HepG2 (cell line): ENCODE measurements at regions not wholly inside any gene's neighbourhood (a gene's known extent, or its start where the extent isn't known, plus 50 kb on each side); places are given as distances from the start of the nearest gene placed in this dataset.

Experiments used
- ATAC-seq: fragments of 200-7000 bp; cut with Tn5 transposase; 3 replicates; pipeline ENCODE4 v1.9.1; 2020; ENCODE audit warnings: mild to moderate bottlenecking, moderate library complexity
- BruUV-seq: library from RNA; stranded (reverse); fragments of 400-500 nt; replicated peaks from 2 replicates; lab custom pipeline; 2021; lab: Mats Ljungman, UMichigan
- CTCF ChIA-PET: fragments of 300-600 bp; formaldehyde crosslinking; extraction: SDS; loops from one replicate; lab custom pipeline; 2021; ENCODE audit warnings: low total read pairs, inconsistent platforms, low intra/inter-chr PET ratio; lab: Yijun Ruan, JAX
- POLR2A ChIA-PET: fragments of 350-600 bp; sonication (Branson Sonifier 250); formaldehyde crosslinking; loops from one replicate; lab custom pipeline; 2020; ENCODE audit warnings: antibody characterized with exemption, inconsistent platforms; lab: Yijun Ruan, JAX
- DNase-seq: peaks from one replicate; pipeline ENCODE4 v3.0.0-alpha.2; 2015; ENCODE audit warnings: low spot score
- FAIRE-seq: peaks from 3 replicates; lab custom pipeline; 2011; peaks lifted over from hg19 to GRCh38; lab: Jason Lieb, UNC
- H2AFZ ChIP-seq: one replicate; pipeline ENCODE4 v1.6.1; 2011; ENCODE audit warnings: low read length, inconsistent platforms
- H3K27ac ChIP-seq: fragments of 300-600 bp; 3 replicates; pipeline ENCODE4 v1.8.0; 2011; ENCODE audit warnings: mixed run types, mild to moderate bottlenecking, mixed read lengths, low read length, inconsistent platforms; ENCODE audit not compliant: insufficient read depth; ENCODE audit errors: extremely low read length
- H3K27me3 ChIP-seq, 2 experiments: fragments of 200-600 bp in 1 of 2; 2 replicates in 1 of 2; 3 replicates in 1 of 2; pipeline versions ENCODE4 v1.6.0 to v1.8.0; 2011; ENCODE audit warnings: low read length in 2 of 2, mild to moderate bottlenecking in 2 of 2, moderate library complexity in 2 of 2, inconsistent platforms in 1 of 2; ENCODE audit not compliant: insufficient read depth in 2 of 2, control insufficient read depth in 1 of 2
- H3K36me3 ChIP-seq, 2 experiments: fragments of 200-600 bp in 1 of 2; replicated peaks in 1 of 2; 2 replicates in 1 of 2; 3 replicates in 1 of 2; pipeline versions ENCODE4 v1.5.1 to v1.8.0; 2011; ENCODE audit warnings: low read length in 2 of 2, inconsistent platforms in 1 of 2; ENCODE audit not compliant: insufficient read depth in 2 of 2, control insufficient read depth in 1 of 2
- H3K4me1 ChIP-seq: 2 replicates; pipeline ENCODE4 v1.5.1; 2012; ENCODE audit warnings: low read length, inconsistent platforms; ENCODE audit not compliant: insufficient read depth
- H3K4me2 ChIP-seq: 2 replicates; pipeline ENCODE4 v1.6.0; 2011; ENCODE audit warnings: low read depth, low read length, inconsistent platforms
- H3K4me3 ChIP-seq, 3 experiments: fragments of 200-600 bp in 1 of 3; sonication (generic), shearing (Covaris generic) in 1 of 3; replicated peaks in 1 of 3; 2 replicates each; pipeline ENCODE4 v1.5.1; 2011 to 2016; ENCODE audit warnings: low read length in 3 of 3, inconsistent platforms in 2 of 3, low read depth in 2 of 3, mild to moderate bottlenecking in 2 of 3, control low read depth in 1 of 3, mixed read lengths in 1 of 3; ENCODE audit not compliant: insufficient read depth in 1 of 3
- H3K79me2 ChIP-seq: one replicate; pipeline ENCODE4 v1.6.1; 2011; ENCODE audit warnings: low read length, inconsistent platforms; ENCODE audit not compliant: insufficient read depth
- H3K9ac ChIP-seq: 2 replicates; pipeline ENCODE4 v1.6.0; 2011; ENCODE audit warnings: mild to moderate bottlenecking, low read depth, low read length, inconsistent platforms; ENCODE audit not compliant: insufficient read depth
- H3K9me3 ChIP-seq: 2 replicates; pipeline ENCODE4 v1.5.1; 2012; ENCODE audit warnings: mild to moderate bottlenecking, low read length
- H4K20me1 ChIP-seq: 2 replicates; pipeline ENCODE4 v1.6.0; 2011; ENCODE audit warnings: inconsistent platforms, mild to moderate bottlenecking, low read length, moderate library complexity; ENCODE audit not compliant: insufficient read depth
- E2F2 ChIP-seq: sonication (generic); formaldehyde crosslinking; IDR thresholded peaks from 2 replicates; pipeline ENCODE4 v1.4.0; 2020; ENCODE audit warnings: missing genetic modification reagents, borderline replicate concordance
- HOXD1 ChIP-seq: sonication (generic); formaldehyde crosslinking; IDR thresholded peaks from 2 replicates; pipeline ENCODE4 v1.5.0; 2020; ENCODE audit warnings: missing genetic modification reagents
- LRRFIP1 ChIP-seq: sonication (generic); formaldehyde crosslinking; conservative IDR thresholded peaks from 2 replicates; pipeline ENCODE4 v1.4.0; 2020; ENCODE audit warnings: missing genetic modification reagents
- MED1 ChIP-seq: sonication (generic); formaldehyde crosslinking; IDR thresholded peaks from 2 replicates; pipeline ENCODE4 v1.4.0; 2020; ENCODE audit warnings: missing genetic modification reagents
- RFX5 ChIP-seq: IDR thresholded peaks from 2 replicates; pipeline ENCODE4 v1.6.1; 2011; ENCODE audit warnings: low read depth, low read length, improper control_type of control experiment
- SAFB2 ChIP-seq: sonication (generic); formaldehyde crosslinking; IDR thresholded peaks from 2 replicates; pipeline ENCODE4 v1.5.1; 2020; ENCODE audit warnings: missing genetic modification reagents, low read depth, mild to moderate bottlenecking, borderline replicate concordance
- SETDB1 ChIP-seq: sonication (generic); formaldehyde crosslinking; IDR thresholded peaks from 2 replicates; pipeline ENCODE4 v1.5.1; 2020; ENCODE audit warnings: missing genetic modification reagents, mild to moderate bottlenecking, borderline replicate concordance
- ZBTB38 ChIP-seq: sonication (generic); formaldehyde crosslinking; IDR thresholded peaks from 2 replicates; pipeline ENCODE4 v1.5.1; 2020; ENCODE audit warnings: mild to moderate bottlenecking, missing genetic modification reagents
- ZC3H4 ChIP-seq: sonication (generic); formaldehyde crosslinking; IDR thresholded peaks from 2 replicates; pipeline ENCODE4 v1.4.0; 2020; ENCODE audit warnings: missing genetic modification reagents, borderline replicate concordance
- ZNF431 ChIP-seq: sonication (generic); formaldehyde crosslinking; IDR thresholded peaks from 2 replicates; pipeline ENCODE4 v1.9.0; 2022; ENCODE audit warnings: missing genetic modification reagents, low read depth, mild to moderate bottlenecking, borderline replicate concordance
- ZNF569 ChIP-seq: sonication (generic); formaldehyde crosslinking; IDR thresholded peaks from 2 replicates; pipeline ENCODE4 v1.5.0; 2020; ENCODE audit warnings: mild to moderate bottlenecking, missing genetic modification reagents, moderate library complexity, borderline replicate concordance
- WGBS: methylation state at CpG from one replicate; pipeline ENCODE4 v1.1.6; 2017; ENCODE audit warnings: low lambda C conversion rate; 5-methylcytosine and 5-hydroxymethylcytosine counted together
- in situ Hi-C: cut with HindIII; loops from 2 replicates; pipeline ENCODE4 v1.10.0; 2017; ENCODE audit warnings: low pct_unique_long_range_greater_than_20kb; ENCODE audit not compliant: extremely low pct_ligation_motif_present
- intact Hi-C: fragments of 100-400 bp; cut with micrococcal nuclease; formaldehyde crosslinking; loops from one replicate; pipeline ENCODE4 v1.10.0; 2022; ENCODE audit not compliant: unreplicated experiment
- TF ChIP-seq, protein P1 (sequence below): sonication (generic); formaldehyde crosslinking; conservative IDR thresholded peaks from 2 replicates; pipeline ENCODE4 v1.8.0; 2022; ENCODE audit warnings: low read depth, missing genetic modification reagents
- TF ChIP-seq, protein P2 (sequence below): sonication (generic); formaldehyde crosslinking; IDR thresholded peaks from 2 replicates; pipeline ENCODE4 v1.5.1; 2020; ENCODE audit warnings: missing genetic modification reagents, mild to moderate bottlenecking, borderline replicate concordance

GRCh38 chr3:56988458-56989168, 71.9 kb upstream of the SPATA12 start (continued):
- TF ChIP-seq SETDB1 (CRISPR knock-in tag) (no peak), ZNF569 (CRISPR knock-in tag) (0 out of 2 replicates have a peak, but pooled peaks have one; percentile 39), ZBTB38 (no peak), RFX5 (no peak), HOXD1 (no peak), E2F2 (no peak), SAFB2 (no peak), MED1 (no peak)
- TF ChIP-seq, protein P1, sequence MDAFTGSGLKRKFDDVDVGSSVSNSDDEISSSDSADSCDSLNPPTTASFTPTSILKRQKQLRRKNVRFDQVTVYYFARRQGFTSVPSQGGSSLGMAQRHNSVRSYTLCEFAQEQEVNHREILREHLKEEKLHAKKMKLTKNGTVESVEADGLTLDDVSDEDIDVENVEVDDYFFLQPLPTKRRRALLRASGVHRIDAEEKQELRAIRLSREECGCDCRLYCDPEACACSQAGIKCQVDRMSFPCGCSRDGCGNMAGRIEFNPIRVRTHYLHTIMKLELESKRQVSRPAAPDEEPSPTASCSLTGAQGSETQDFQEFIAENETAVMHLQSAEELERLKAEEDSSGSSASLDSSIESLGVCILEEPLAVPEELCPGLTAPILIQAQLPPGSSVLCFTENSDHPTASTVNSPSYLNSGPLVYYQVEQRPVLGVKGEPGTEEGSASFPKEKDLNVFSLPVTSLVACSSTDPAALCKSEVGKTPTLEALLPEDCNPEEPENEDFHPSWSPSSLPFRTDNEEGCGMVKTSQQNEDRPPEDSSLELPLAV = no peak

DNA sequence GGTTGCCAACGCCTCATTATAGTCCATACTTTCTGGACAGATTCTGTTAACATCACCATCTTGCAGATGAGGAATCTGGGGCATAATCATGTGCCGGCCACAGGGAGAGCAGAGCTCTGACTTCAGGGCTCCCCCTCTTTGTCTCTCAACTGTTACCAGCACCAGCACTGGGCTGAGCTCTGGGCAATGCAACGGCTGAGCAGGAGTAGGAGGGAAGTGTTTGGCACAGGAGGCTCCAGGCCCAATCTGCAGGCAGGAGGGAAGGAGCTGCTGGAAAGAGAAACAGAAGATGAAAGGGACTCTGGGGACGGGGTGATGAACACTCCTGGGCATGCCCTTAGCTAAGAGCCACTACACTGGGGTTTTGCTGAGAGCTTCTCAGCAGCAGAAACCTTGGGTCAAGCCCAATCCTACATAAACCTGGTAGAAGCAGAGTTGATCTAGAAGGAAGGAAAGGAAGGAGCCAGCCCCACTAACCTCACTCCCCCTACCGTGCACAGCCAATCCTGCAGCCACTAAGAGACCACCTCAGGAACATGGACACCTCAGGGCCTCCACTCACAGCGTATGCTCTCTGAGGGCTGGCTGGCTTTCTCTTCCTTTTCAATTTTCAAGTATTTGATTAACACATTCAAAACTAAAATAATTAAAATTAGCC, 73.1 kb upstream of the SPATA12 start:
- FAIRE-seq (no peak), ATAC-seq (no peak), DNase-seq (no peak)
- 87% methylated on average over 6 of the region's 6 CpGs for WGBS
- Histone ChIP-seq H3K4me1 (peaks cover 51% of the 10 kb centered on the region), H4K20me1 (peaks cover 1% of the 10 kb centered on the region; the same call in 1 of the 2 replicates), H3K9ac (no peak overlapping the region), H3K27me3 (no peaks in the 10 kb centered on the region), H3K9me3 (no peaks in the 10 kb centered on the region), H3K4me3 (no peak overlapping the region), H3K36me3 (0 out of 5 replicates have a peak, but pooled peaks cover 0 to 3% of the 10 kb centered on the region in 2 experiments), H3K4me2 (no peak overlapping the region), H3K27ac (no peak overlapping the region), H3K79me2 (no peaks in the 10 kb centered on the region), H2AFZ (no peak overlapping the region)
- intact Hi-C loops = loop anchor here (5.0 kb wide), 1 partner anchor 170 kb away; no protein-coding TSS in a partner anchor
- in situ Hi-C loops = loop anchor here (5.0 kb wide), 2 partner anchors 190 to 285 kb away; no protein-coding TSS in a partner anchor
- BruUV-seq = no TSS peak
- ChIA-PET CTCF (interaction anchor here (3.5 kb wide), 1 partner anchor 285 kb away, joined by 24 read pairs; no protein-coding TSS in a partner anchor), POLR2A (no interaction called here)
- no peak for TF ChIP-seq ZC3H4
- TF ChIP-seq LRRFIP1 (CRISPR knock-in tag) = no peak
- TF ChIP-seq ZNF431 (CRISPR knock-in tag) = no peak
- TF ChIP-seq, protein P2, sequence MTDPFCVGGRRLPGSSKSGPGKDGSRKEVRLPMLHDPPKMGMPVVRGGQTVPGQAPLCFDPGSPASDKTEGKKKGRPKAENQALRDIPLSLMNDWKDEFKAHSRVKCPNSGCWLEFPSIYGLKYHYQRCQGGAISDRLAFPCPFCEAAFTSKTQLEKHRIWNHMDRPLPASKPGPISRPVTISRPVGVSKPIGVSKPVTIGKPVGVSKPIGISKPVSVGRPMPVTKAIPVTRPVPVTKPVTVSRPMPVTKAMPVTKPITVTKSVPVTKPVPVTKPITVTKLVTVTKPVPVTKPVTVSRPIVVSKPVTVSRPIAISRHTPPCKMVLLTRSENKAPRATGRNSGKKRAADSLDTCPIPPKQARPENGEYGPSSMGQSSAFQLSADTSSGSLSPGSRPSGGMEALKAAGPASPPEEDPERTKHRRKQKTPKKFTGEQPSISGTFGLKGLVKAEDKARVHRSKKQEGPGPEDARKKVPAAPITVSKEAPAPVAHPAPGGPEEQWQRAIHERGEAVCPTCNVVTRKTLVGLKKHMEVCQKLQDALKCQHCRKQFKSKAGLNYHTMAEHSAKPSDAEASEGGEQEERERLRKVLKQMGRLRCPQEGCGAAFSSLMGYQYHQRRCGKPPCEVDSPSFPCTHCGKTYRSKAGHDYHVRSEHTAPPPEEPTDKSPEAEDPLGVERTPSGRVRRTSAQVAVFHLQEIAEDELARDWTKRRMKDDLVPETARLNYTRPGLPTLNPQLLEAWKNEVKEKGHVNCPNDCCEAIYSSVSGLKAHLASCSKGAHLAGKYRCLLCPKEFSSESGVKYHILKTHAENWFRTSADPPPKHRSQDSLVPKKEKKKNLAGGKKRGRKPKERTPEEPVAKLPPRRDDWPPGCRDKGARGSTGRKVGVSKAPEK = no peak
